ENCODE measurements at regions not wholly inside any gene's neighbourhood (a gene's known extent, or its start where the extent isn't known, plus 50 kb on each side); places are given as distances from the start of the nearest gene placed in this dataset.

DNA sequence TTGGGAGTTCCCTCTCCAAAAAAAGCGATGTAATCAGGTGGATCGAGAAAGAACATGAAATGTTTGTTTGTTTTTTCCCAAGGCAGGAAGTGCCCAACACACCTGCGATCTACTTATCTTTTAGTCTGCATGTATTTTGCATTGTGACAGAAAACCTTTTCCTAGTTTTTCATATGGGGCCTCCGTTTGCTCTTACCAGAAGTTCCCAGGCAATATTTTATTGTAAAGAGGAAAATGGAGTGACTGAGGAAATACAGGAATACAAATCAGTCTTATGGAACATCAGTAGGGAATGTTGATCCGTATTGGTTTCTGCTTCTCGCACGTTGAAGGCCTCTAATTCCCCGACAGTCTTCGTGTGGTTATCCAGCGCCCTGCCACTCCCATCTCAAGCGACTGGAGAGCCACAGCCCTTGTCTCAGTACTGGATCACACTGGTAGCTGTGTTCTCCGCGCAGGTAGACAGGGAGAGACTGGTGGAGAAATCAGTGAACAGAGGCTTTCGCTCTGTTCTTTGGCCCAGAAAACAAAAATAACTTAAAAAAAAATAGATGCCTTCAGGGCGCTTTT, 107.4 kb downstream of the TRIM27 start:
- Histone ChIP-seq H3K4me2 (ENCODE audit: low read depth, low read length, poor library complexity, severe bottlenecking) (no peak overlapping the region), H3K36me3 (ENCODE audit: low read length) (no peaks in the 10 kb centered on the region), H3K9me3 (ENCODE audit: insufficient read depth, low read length) (no peaks in the 10 kb centered on the region), H3K4me3 (ENCODE audit: insufficient read depth, low read length, poor library complexity, severe bottlenecking) (no peak overlapping the region), H3K27me3 (ENCODE audit: low read length) (no peaks in the 10 kb centered on the region), H2AFZ (ENCODE audit: low read depth, low read length, severe bottlenecking) (no peak overlapping the region), H4K20me1 (ENCODE audit: low read depth, low read length) (no peaks in the 10 kb centered on the region), H3K27ac (ENCODE audit: low read depth, low read length) (no peak overlapping the region), H3K9me2 (replicated peaks; ENCODE audit: insufficient read depth, low read length) (no peaks in the 10 kb centered on the region), H3K79me2 (ENCODE audit: insufficient read depth, low read length) (no peaks in the 10 kb centered on the region), H3F3A (ENCODE audit: insufficient read depth) (no peaks in the 10 kb centered on the region), H3K9ac (ENCODE audit: low read length) (no peak overlapping the region)
- TF ChIP-seq, protein P1, sequence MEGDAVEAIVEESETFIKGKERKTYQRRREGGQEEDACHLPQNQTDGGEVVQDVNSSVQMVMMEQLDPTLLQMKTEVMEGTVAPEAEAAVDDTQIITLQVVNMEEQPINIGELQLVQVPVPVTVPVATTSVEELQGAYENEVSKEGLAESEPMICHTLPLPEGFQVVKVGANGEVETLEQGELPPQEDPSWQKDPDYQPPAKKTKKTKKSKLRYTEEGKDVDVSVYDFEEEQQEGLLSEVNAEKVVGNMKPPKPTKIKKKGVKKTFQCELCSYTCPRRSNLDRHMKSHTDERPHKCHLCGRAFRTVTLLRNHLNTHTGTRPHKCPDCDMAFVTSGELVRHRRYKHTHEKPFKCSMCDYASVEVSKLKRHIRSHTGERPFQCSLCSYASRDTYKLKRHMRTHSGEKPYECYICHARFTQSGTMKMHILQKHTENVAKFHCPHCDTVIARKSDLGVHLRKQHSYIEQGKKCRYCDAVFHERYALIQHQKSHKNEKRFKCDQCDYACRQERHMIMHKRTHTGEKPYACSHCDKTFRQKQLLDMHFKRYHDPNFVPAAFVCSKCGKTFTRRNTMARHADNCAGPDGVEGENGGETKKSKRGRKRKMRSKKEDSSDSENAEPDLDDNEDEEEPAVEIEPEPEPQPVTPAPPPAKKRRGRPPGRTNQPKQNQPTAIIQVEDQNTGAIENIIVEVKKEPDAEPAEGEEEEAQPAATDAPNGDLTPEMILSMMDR (IDR thresholded peaks at IDR 0.05; ENCODE audit: insufficient read depth, low read length, poor library complexity, severe bottlenecking) = no peak
- TF ChIP-seq EZH2phosphoT487 (conservative IDR thresholded peaks at IDR 0.05; ENCODE audit: low read length) = no peak

DNA sequence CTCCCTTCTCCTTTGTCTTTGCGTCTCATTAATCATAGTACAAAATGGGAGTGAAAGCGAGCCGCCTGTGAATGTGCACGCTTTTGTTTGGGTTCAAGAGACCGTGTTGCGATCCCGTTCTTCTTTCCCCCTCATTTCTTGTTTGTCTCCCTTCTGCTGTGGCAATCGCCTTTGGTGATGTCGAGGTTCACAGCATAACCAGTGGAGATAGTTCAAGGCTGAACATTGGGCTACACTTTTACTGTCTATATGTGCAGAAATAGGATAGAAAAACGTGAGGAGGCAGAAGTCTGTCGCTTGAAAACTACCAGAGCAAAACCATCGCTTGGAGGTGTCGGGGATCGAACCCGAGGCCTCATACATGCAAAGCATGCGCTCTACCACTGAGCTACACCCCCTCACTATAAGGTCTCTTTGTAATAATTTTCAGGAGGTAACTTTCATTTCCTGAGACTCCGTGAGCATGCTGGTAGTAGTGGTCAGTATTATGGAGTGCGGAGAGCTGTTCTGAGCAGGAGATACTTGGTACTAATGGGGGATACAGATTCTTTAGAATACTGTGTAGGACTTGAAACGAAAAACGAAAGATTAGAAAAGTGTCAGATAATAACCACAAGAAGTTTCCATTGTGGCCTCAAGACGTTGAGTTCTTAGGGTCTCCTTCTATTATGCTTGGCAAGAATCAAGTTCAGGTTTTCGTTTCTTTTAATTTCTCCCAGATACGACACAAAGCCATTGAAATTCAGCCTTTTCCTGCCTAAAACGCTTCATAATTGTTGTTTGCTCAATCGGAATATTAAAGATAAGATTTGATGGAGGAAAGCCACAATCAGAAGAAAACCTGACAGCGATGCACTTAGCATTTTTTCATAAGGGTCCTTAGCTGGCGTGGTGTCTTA, 106.6 kb downstream of the TRIM27 start:
- no peak overlapping the region for H3K4me3 ChIP-seq (ENCODE audit: insufficient read depth, low read length, poor library complexity, severe bottlenecking)
- no peaks in the 10 kb centered on the region for H3K9me2 ChIP-seq (replicated peaks; ENCODE audit: insufficient read depth, low read length)
- no peaks in the 10 kb centered on the region for H3K79me2 ChIP-seq (ENCODE audit: insufficient read depth, low read length)
- no peak overlapping the region for H2AFZ ChIP-seq (ENCODE audit: low read depth, low read length, severe bottlenecking)
- no peaks in the 10 kb centered on the region for H4K20me1 ChIP-seq (ENCODE audit: low read depth, low read length)
- no peak overlapping the region for H3K9ac ChIP-seq (ENCODE audit: low read length)
- H3F3A ChIP-seq (ENCODE audit: insufficient read depth) = no peaks in the 10 kb centered on the region
- TF ChIP-seq, protein P1 (IDR thresholded peaks at IDR 0.05; ENCODE audit: insufficient read depth, low read length, poor library complexity, severe bottlenecking) = no peak
- no peak for TF ChIP-seq EZH2phosphoT487 (conservative IDR thresholded peaks at IDR 0.05; ENCODE audit: low read length)
- H3K27me3 ChIP-seq (ENCODE audit: low read length) = no peaks in the 10 kb centered on the region
- no peaks in the 10 kb centered on the region for H3K36me3 ChIP-seq (ENCODE audit: low read length)
- H3K9me3 ChIP-seq (ENCODE audit: insufficient read depth, low read length) = no peaks in the 10 kb centered on the region
- no peak overlapping the region for H3K27ac ChIP-seq (ENCODE audit: low read depth, low read length)
- H3K4me2 ChIP-seq (ENCODE audit: low read depth, low read length, poor library complexity, severe bottlenecking) = no peak overlapping the region

DNA sequence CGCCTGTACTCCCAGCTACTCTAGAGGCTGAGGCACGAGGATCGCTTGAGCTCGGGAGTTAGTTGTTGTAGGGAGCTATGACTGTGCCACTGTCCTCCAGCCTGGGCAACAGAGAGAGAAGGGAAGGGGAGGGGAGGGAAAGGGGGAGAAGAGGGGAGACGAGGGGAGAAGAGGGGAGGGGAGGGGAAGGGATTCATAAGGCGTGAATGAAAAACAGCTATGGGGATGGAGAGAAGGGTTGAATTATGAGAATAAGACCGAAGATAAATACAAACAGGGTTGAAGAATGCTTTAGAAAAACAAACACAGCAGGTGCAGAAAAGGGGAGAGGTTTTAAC, 106.0 kb downstream of the TRIM27 start:
- Histone ChIP-seq H3K4me2 (ENCODE audit: low read depth, low read length, poor library complexity, severe bottlenecking) (no peak overlapping the region), H3K27me3 (ENCODE audit: low read length) (no peaks in the 10 kb centered on the region), H3K9ac (ENCODE audit: low read length) (no peak overlapping the region), H3K4me3 (ENCODE audit: insufficient read depth, low read length, poor library complexity, severe bottlenecking) (no peak overlapping the region), H3F3A (ENCODE audit: insufficient read depth) (no peaks in the 10 kb centered on the region), H3K36me3 (ENCODE audit: low read length) (no peaks in the 10 kb centered on the region), H3K27ac (ENCODE audit: low read depth, low read length) (no peak overlapping the region), H3K79me2 (ENCODE audit: insufficient read depth, low read length) (no peaks in the 10 kb centered on the region), H2AFZ (ENCODE audit: low read depth, low read length, severe bottlenecking) (no peak overlapping the region), H4K20me1 (ENCODE audit: low read depth, low read length) (no peaks in the 10 kb centered on the region), H3K9me3 (ENCODE audit: insufficient read depth, low read length) (no peaks in the 10 kb centered on the region), H3K9me2 (replicated peaks; ENCODE audit: insufficient read depth, low read length) (no peaks in the 10 kb centered on the region)
- TF ChIP-seq, protein P1 (IDR thresholded peaks at IDR 0.05; ENCODE audit: insufficient read depth, low read length, poor library complexity, severe bottlenecking) = no peak
- TF ChIP-seq EZH2phosphoT487 (conservative IDR thresholded peaks at IDR 0.05; ENCODE audit: low read length) = no peak
